ENCODE measurements at regions not wholly inside any gene's neighbourhood (a gene's known extent, or its start where the extent isn't known, plus 50 kb on each side); places are given as distances from the start of the nearest gene placed in this dataset.
"Not testable (repeated sequence)": the region's sequence is repeated elsewhere in the genome, so short reads cannot be mapped to it uniquely, and the experiment has no call there.

DNA sequence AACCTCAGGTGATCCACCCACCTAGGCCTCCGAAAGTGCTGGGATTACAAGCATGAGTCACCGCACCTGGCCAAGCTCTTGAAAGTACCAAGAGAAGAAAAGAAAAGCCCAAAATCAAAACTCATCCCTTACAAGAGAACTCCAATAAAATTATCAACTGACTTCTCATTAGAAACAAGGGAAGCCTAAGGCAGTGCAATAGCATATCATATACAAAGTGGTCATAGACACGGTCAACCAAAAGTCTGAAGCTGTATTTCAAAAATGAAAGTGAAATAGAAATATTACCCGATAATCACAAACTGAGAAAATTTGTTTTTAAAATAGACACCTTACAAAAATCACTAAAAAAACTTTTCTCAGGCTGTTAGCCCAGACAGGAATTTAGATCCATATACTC lies 1321.1 kb upstream of the GJE1 start:
- no peaks in the 10 kb centered on the region for H3K4me1 ChIP-seq (ENCODE audit: control insufficient read depth in 5 of 5, insufficient read depth in 5 of 5, low read length in 5 of 5)
- H3K4me3 ChIP-seq (ENCODE audit: low read depth in 1 of 5, low read length in 5 of 5): no peak overlapping the region
- H3K36me3 ChIP-seq (ENCODE audit: control insufficient read depth in 5 of 5, insufficient read depth in 5 of 5, low read length in 5 of 5): no peaks in the 10 kb centered on the region
- H3K27ac ChIP-seq (ENCODE audit: low read depth, low read length): no peak overlapping the region
- H3K9me3 ChIP-seq (ENCODE audit: control insufficient read depth in 5 of 5, low read length in 5 of 5): peaks cover 0 to 7% (median 0%) of the 10 kb centered on the region in 5 donors
- no peak overlapping the region for H3K9ac ChIP-seq (ENCODE audit: low read length in 5 of 5)
- H3K27me3 ChIP-seq (ENCODE audit: control insufficient read depth in 5 of 5, insufficient read depth in 4 of 5, low read length in 5 of 5): no peaks in the 10 kb centered on the region

DNA sequence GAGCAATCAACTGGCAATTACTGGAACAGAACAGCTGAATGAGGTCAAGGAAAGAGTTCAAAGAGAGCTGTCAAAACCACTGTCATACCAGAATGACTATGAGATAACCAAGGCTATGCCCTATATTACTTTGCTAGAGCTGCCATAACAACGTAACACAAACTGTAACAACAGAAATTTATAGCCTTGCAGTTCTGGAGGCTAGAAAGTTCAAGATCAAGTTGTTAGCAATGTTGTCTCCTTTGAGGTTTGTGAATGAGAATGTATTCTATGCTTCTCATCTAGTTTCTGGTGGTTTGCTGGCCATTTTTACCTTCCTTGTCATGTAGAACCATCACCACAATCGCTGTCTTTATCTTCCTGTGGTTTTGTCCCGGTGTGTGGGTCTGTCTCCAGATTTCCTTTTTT lies 1323.0 kb upstream of the GJE1 start:
- Histone ChIP-seq H3K27ac (ENCODE audit: low read depth, low read length) (no peak overlapping the region), H3K9me3 (ENCODE audit: control insufficient read depth in 5 of 5, low read length in 5 of 5) (peaks cover 0 to 7% (median 0%) of the 10 kb centered on the region in 5 donors), H3K36me3 (ENCODE audit: control insufficient read depth in 5 of 5, insufficient read depth in 5 of 5, low read length in 5 of 5) (no peaks in the 10 kb centered on the region), H3K27me3 (ENCODE audit: control insufficient read depth in 5 of 5, insufficient read depth in 4 of 5, low read length in 5 of 5) (no peaks in the 10 kb centered on the region), H3K4me3 (ENCODE audit: low read depth in 1 of 5, low read length in 5 of 5) (no peak overlapping the region), H3K9ac (ENCODE audit: low read length in 5 of 5) (no peak overlapping the region), H3K4me1 (ENCODE audit: control insufficient read depth in 5 of 5, insufficient read depth in 5 of 5, low read length in 5 of 5) (no peaks in the 10 kb centered on the region)

DNA sequence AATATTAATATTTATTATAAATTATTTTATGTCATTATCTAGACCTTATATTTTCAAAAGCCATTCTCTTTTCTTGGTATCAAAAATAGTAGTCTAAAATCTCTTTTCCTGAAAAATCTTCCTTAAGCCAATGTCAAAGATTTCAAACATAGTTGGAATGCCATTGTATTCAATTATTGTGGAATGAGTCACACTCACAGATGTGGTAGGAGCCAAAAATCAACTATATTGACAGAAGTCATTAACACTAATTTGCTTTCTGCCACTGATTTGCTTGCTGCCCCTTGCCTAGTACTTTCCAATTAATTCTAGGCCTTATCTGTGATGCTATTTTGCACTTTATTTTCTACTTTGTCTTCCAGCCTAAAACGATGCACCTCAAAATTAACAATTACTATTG lies 1326.3 kb upstream of the GJE1 start:
- no peaks in the 10 kb centered on the region for H3K4me1 ChIP-seq (ENCODE audit: control insufficient read depth in 5 of 5, insufficient read depth in 5 of 5, low read length in 5 of 5)
- no peak overlapping the region for H3K9ac ChIP-seq (ENCODE audit: low read length in 5 of 5)
- H3K27me3 ChIP-seq (ENCODE audit: control insufficient read depth in 5 of 5, insufficient read depth in 4 of 5, low read length in 5 of 5): no peaks in the 10 kb centered on the region
- no peak overlapping the region for H3K27ac ChIP-seq (ENCODE audit: low read depth, low read length)
- no peak overlapping the region for H3K4me3 ChIP-seq (ENCODE audit: low read depth in 1 of 5, low read length in 5 of 5)
- peaks cover 0 to 7% (median 0%) of the 10 kb centered on the region in 5 donors for H3K9me3 ChIP-seq (ENCODE audit: control insufficient read depth in 5 of 5, low read length in 5 of 5)
- no peaks in the 10 kb centered on the region for H3K36me3 ChIP-seq (ENCODE audit: control insufficient read depth in 5 of 5, insufficient read depth in 5 of 5, low read length in 5 of 5)

- no peak overlapping the region for H3K4me3 ChIP-seq (ENCODE audit: low read depth in 1 of 5, low read length in 5 of 5)
- H3K36me3 ChIP-seq (ENCODE audit: control insufficient read depth in 5 of 5, insufficient read depth in 5 of 5, low read length in 5 of 5): no peaks in the 10 kb centered on the region
- no peaks in the 10 kb centered on the region for H3K27me3 ChIP-seq (ENCODE audit: control insufficient read depth in 5 of 5, insufficient read depth in 4 of 5, low read length in 5 of 5)
- H3K27ac ChIP-seq (ENCODE audit: low read depth, low read length): no peak overlapping the region
- H3K9ac ChIP-seq (ENCODE audit: low read length in 5 of 5): no peak overlapping the region
- H3K4me1 ChIP-seq (ENCODE audit: control insufficient read depth in 5 of 5, insufficient read depth in 5 of 5, low read length in 5 of 5): no peaks in the 10 kb centered on the region
- H3K9me3 ChIP-seq (ENCODE audit: control insufficient read depth in 5 of 5, low read length in 5 of 5): peaks cover 0 to 10% (median 3%) of the 10 kb centered on the region in 5 donors
Observed at GRCh38 chr6:140794544-140794943, 1338.2 kb upstream of the GJE1 start.

GRCh38 chr6:140790109-140790508 lies 1342.6 kb upstream of the GJE1 start:
- H3K9me3 ChIP-seq (ENCODE audit: control insufficient read depth in 5 of 5, low read length in 5 of 5): peaks cover 0 to 10% (median 3%) of the 10 kb centered on the region in 5 donors
- no peaks in the 10 kb centered on the region for H3K27me3 ChIP-seq (ENCODE audit: control insufficient read depth in 5 of 5, insufficient read depth in 4 of 5, low read length in 5 of 5)
- H3K9ac ChIP-seq (ENCODE audit: low read length in 5 of 5): no peak overlapping the region
- no peak overlapping the region for H3K27ac ChIP-seq (ENCODE audit: low read depth, low read length)
- H3K4me1 ChIP-seq (ENCODE audit: control insufficient read depth in 5 of 5, insufficient read depth in 5 of 5, low read length in 5 of 5): no peaks in the 10 kb centered on the region
- H3K36me3 ChIP-seq (ENCODE audit: control insufficient read depth in 5 of 5, insufficient read depth in 5 of 5, low read length in 5 of 5): no peaks in the 10 kb centered on the region
- no peak overlapping the region for H3K4me3 ChIP-seq (ENCODE audit: low read depth in 1 of 5, low read length in 5 of 5)

DNA sequence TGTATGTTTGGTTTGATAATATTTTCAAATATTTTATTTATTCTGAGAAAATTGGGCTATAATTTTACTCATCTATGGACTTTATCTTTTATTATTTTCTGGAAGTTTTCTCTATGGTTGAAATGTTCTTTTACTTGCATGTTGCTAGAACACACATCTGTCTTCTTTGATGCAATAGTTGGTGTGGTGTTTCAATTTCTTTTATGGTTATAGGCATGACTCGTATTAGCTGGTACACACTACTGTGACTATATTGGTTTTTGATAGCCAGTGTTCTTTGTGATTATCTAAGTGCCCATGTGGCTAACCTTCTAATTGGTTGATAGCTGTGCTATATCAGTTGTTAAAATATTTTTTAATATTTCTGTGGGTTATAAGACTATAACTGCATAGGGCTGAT lies 1343.3 kb upstream of the GJE1 start:
- Histone ChIP-seq H3K4me1 (ENCODE audit: control insufficient read depth in 5 of 5, insufficient read depth in 5 of 5, low read length in 5 of 5) (no peaks in the 10 kb centered on the region), H3K27ac (ENCODE audit: low read depth, low read length) (no peak overlapping the region), H3K27me3 (ENCODE audit: control insufficient read depth in 5 of 5, insufficient read depth in 4 of 5, low read length in 5 of 5) (no peaks in the 10 kb centered on the region), H3K36me3 (ENCODE audit: control insufficient read depth in 5 of 5, insufficient read depth in 5 of 5, low read length in 5 of 5) (no peaks in the 10 kb centered on the region), H3K9ac (ENCODE audit: low read length in 5 of 5) (no peak overlapping the region), H3K9me3 (ENCODE audit: control insufficient read depth in 5 of 5, low read length in 5 of 5) (peaks cover 0 to 10% (median 3%) of the 10 kb centered on the region in 5 donors), H3K4me3 (ENCODE audit: low read depth in 1 of 5, low read length in 5 of 5) (no peak overlapping the region)

DNA sequence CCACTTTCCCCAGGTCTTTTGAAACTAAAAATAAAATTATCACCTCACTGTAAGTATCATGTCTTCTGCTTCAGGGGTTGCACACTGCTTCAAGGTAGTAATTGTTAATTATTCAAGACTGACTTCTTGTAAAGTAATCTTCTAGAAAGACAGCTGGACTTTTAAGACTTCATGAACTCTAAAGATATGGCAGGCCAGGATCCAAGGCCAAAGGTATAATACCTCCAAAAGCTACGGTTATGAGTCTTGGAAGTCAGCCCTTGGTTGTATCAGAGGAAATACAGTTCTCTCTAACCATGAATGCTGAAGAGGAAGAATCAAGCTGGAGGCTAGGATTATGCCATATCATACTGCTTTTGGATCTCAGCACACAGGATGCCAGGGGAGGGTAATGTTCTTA lies 1346.8 kb upstream of the GJE1 start:
- H3K27ac ChIP-seq (ENCODE audit: low read depth, low read length): no peak overlapping the region

DNA sequence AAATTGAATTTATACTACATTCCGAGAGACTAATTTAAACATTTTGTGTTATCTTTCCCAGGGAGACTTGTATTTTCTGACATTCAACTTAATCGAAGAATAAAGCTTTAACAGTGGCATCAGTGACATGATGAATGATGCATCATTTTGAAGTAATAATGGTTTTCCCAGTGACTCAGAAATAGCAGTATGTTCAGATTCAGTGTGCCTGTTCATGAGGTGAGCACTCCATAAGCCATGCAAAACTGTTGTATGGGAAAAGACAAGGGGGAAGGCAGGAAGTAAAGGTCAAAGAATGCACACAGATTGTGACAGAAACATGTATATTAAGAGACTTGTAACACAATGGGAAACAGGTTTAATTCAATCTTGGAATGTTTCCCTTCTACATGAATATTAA lies 1348.2 kb upstream of the GJE1 start:
- no peak overlapping the region for H3K9ac ChIP-seq (ENCODE audit: low read length in 5 of 5)
- H3K27me3 ChIP-seq (ENCODE audit: control insufficient read depth in 5 of 5, insufficient read depth in 4 of 5, low read length in 5 of 5): no peaks in the 10 kb centered on the region
- no peak overlapping the region for H3K4me3 ChIP-seq (ENCODE audit: low read depth in 1 of 5, low read length in 5 of 5)
- H3K9me3 ChIP-seq (ENCODE audit: control insufficient read depth in 5 of 5, low read length in 5 of 5): no peaks in the 10 kb centered on the region
- H3K4me1 ChIP-seq (ENCODE audit: control insufficient read depth in 5 of 5, insufficient read depth in 5 of 5, low read length in 5 of 5): no peaks in the 10 kb centered on the region
- no peak overlapping the region for H3K27ac ChIP-seq (ENCODE audit: low read depth, low read length)
- H3K36me3 ChIP-seq (ENCODE audit: control insufficient read depth in 5 of 5, insufficient read depth in 5 of 5, low read length in 5 of 5): no peaks in the 10 kb centered on the region

More for the DNA sequence above, 1346.8 kb upstream of the GJE1 start:
- H3K9me3 ChIP-seq (ENCODE audit: control insufficient read depth in 5 of 5, low read length in 5 of 5): no peaks in the 10 kb centered on the region
- H3K4me3 ChIP-seq (ENCODE audit: low read depth in 1 of 5, low read length in 5 of 5): no peak overlapping the region
- no peaks in the 10 kb centered on the region for H3K4me1 ChIP-seq (ENCODE audit: control insufficient read depth in 5 of 5, insufficient read depth in 5 of 5, low read length in 5 of 5)
- no peak overlapping the region for H3K9ac ChIP-seq (ENCODE audit: low read length in 5 of 5)
- no peaks in the 10 kb centered on the region for H3K27me3 ChIP-seq (ENCODE audit: control insufficient read depth in 5 of 5, insufficient read depth in 4 of 5, low read length in 5 of 5)
- H3K36me3 ChIP-seq (ENCODE audit: control insufficient read depth in 5 of 5, insufficient read depth in 5 of 5, low read length in 5 of 5): no peaks in the 10 kb centered on the region

DNA sequence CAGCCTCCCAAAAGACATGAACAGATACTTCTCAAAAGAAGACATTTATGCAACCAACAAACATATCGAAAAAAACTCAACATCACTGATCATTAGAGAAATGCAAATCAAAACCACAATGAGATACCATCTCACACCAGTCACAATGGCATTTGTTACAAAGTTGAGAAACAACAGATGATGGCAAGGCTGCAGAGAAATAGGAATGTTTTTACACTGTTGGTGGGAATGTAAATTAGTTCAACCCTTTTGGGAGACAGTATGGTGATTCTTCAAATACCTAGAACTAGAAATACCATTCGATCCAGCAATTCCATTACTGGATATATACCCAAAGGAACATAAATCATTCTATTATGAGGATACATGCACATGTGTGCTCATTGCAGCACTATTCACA lies 1349.2 kb upstream of the GJE1 start:
- H3K9me3 ChIP-seq (ENCODE audit: control insufficient read depth in 5 of 5, low read length in 5 of 5); H3K27me3 ChIP-seq (ENCODE audit: control insufficient read depth in 5 of 5, insufficient read depth in 4 of 5, low read length in 5 of 5): not testable (repeated sequence)

GRCh38 chr6:140782941-140783340 lies 1349.8 kb upstream of the GJE1 start:
- H3K4me3 ChIP-seq (ENCODE audit: low read depth in 1 of 5, low read length in 5 of 5): no peak overlapping the region
- no peaks in the 10 kb centered on the region for H3K9me3 ChIP-seq (ENCODE audit: control insufficient read depth in 5 of 5, low read length in 5 of 5)
- no peaks in the 10 kb centered on the region for H3K27me3 ChIP-seq (ENCODE audit: control insufficient read depth in 5 of 5, insufficient read depth in 4 of 5, low read length in 5 of 5)
- no peak overlapping the region for H3K27ac ChIP-seq (ENCODE audit: low read depth, low read length)
- H3K9ac ChIP-seq (ENCODE audit: low read length in 5 of 5): no peak overlapping the region
- H3K36me3 ChIP-seq (ENCODE audit: control insufficient read depth in 5 of 5, insufficient read depth in 5 of 5, low read length in 5 of 5): no peaks in the 10 kb centered on the region
- no peaks in the 10 kb centered on the region for H3K4me1 ChIP-seq (ENCODE audit: control insufficient read depth in 5 of 5, insufficient read depth in 5 of 5, low read length in 5 of 5)

More for the DNA sequence above, 1349.2 kb upstream of the GJE1 start:
- not testable (repeated sequence) for H3K27ac ChIP-seq (ENCODE audit: low read depth, low read length); H3K4me1 ChIP-seq (ENCODE audit: control insufficient read depth in 5 of 5, insufficient read depth in 5 of 5, low read length in 5 of 5); H3K36me3 ChIP-seq (ENCODE audit: control insufficient read depth in 5 of 5, insufficient read depth in 5 of 5, low read length in 5 of 5); H3K4me3 ChIP-seq (ENCODE audit: low read depth in 1 of 5, low read length in 5 of 5); H3K9ac ChIP-seq (ENCODE audit: low read length in 5 of 5)

DNA sequence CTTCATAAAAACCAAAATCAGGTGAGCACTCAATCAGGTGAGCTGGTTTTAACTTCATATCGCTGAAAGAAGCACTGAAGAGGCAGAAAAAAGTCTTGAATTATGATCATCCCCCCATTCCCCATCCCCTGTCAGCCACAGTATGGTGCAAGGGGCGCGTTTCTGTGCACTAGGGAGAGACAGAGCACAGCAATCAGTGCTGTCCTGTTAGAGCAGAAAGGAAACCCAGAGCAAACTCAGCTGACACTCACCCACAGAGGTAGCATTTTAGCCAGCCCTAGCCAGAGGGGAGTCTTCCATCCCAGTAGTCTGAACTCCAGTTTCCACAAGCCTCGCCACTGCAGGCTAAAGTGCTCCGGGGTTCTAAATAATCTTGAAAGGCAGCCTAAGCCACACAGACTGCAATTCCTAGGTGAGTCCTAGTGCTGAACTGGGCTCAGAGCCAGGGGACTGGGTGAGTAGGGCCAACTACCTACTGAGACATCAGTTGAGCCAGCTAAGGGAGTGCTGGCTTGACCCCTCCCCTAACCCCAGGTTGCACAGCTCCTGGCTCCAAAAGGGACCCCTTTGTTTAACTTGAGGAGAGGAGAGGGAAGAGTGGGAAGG lies 1352.6 kb upstream of the GJE1 start:
- Histone ChIP-seq H3K9me3 (ENCODE audit: control insufficient read depth in 5 of 5, low read length in 5 of 5) (no peaks in the 10 kb centered on the region), H3K36me3 (ENCODE audit: control insufficient read depth in 5 of 5, insufficient read depth in 5 of 5, low read length in 5 of 5) (no peaks in the 10 kb centered on the region), H3K27ac (ENCODE audit: low read depth, low read length) (no peak overlapping the region), H3K9ac (ENCODE audit: low read length in 5 of 5) (no peak overlapping the region), H3K4me1 (ENCODE audit: control insufficient read depth in 5 of 5, insufficient read depth in 5 of 5, low read length in 5 of 5) (no peaks in the 10 kb centered on the region), H3K27me3 (ENCODE audit: control insufficient read depth in 5 of 5, insufficient read depth in 4 of 5, low read length in 5 of 5) (no peaks in the 10 kb centered on the region), H3K4me3 (ENCODE audit: low read depth in 1 of 5, low read length in 5 of 5) (no peak overlapping the region)
